ENCODE measurements at regions not wholly inside any gene's neighbourhood (a gene's known extent, or its start where the extent isn't known, plus 50 kb on each side); places are given as distances from the start of the nearest gene placed in this dataset.

- no peak for TF ChIP-seq ZFP91 (CRISPR knock-in tag; IDR thresholded peaks at IDR 0.05)
- no peak for TF ChIP-seq CTCF (IDR thresholded peaks at IDR 0.05 in 2 of 3, conservative IDR thresholded peaks at IDR 0.05 in 1 of 3; ENCODE audit: insufficient read depth in 2 of 3, low read depth in 1 of 3, low read length in 3 of 3)
- TF ChIP-seq TAF7 (tag; IDR thresholded peaks at IDR 0.05), result no peak
- no peak for TF ChIP-seq EZH2 (IDR thresholded peaks at IDR 0.05; ENCODE audit: borderline replicate concordance, low read depth, low read length)
- no peak for TF ChIP-seq BHLHE40 (IDR thresholded peaks at IDR 0.05; ENCODE audit: low read length)
- no peak for TF ChIP-seq TCF7L2 (IDR thresholded peaks at IDR 0.05; ENCODE audit: low read depth, low read length)
- TF ChIP-seq ZNF232 (CRISPR knock-in tag; IDR thresholded peaks at IDR 0.05), result no peak
- TF ChIP-seq ID3 (CRISPR knock-in tag; IDR thresholded peaks at IDR 0.05), result no peak
- no peak for TF ChIP-seq ID3 (tag; IDR thresholded peaks at IDR 0.05)
- no peak for TF ChIP-seq POLR2AphosphoS5 (IDR thresholded peaks at IDR 0.05; ENCODE audit: control insufficient read depth, insufficient read depth, low read depth, low read length)
- TF ChIP-seq ZKSCAN1 (IDR thresholded peaks at IDR 0.05; ENCODE audit: low read depth, low read length), result no peak
- TF ChIP-seq ZNF778 (CRISPR knock-in tag; IDR thresholded peaks at IDR 0.05), result no peak
- TF ChIP-seq MXI1 (IDR thresholded peaks at IDR 0.05; ENCODE audit: low read depth, low read length), result no peak
Measured at GRCh38 chr2:48006094-48006493, 99.8 kb upstream of the FBXO11 start.

Data from K562 (cell line).